ENCODE measurements at regions not wholly inside any gene's neighbourhood (a gene's known extent, or its start where the extent isn't known, plus 50 kb on each side); places are given as distances from the start of the nearest gene placed in this dataset.

GRCh38 chr1:118298397-118298796 lies 113.4 kb upstream of the SPAG17 start:
- TF ChIP-seq, protein P1, sequence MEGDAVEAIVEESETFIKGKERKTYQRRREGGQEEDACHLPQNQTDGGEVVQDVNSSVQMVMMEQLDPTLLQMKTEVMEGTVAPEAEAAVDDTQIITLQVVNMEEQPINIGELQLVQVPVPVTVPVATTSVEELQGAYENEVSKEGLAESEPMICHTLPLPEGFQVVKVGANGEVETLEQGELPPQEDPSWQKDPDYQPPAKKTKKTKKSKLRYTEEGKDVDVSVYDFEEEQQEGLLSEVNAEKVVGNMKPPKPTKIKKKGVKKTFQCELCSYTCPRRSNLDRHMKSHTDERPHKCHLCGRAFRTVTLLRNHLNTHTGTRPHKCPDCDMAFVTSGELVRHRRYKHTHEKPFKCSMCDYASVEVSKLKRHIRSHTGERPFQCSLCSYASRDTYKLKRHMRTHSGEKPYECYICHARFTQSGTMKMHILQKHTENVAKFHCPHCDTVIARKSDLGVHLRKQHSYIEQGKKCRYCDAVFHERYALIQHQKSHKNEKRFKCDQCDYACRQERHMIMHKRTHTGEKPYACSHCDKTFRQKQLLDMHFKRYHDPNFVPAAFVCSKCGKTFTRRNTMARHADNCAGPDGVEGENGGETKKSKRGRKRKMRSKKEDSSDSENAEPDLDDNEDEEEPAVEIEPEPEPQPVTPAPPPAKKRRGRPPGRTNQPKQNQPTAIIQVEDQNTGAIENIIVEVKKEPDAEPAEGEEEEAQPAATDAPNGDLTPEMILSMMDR (IDR thresholded peaks at IDR 0.05) = no peak
- no peak for TF ChIP-seq POLR2A (IDR thresholded peaks at IDR 0.05)

Data from esophagus squamous epithelium (tissue), 4 donors.